ENCODE measurements at regions not wholly inside any gene's neighbourhood (a gene's known extent, or its start where the extent isn't known, plus 50 kb on each side); places are given as distances from the start of the nearest gene placed in this dataset.

- H3K27me3 ChIP-seq: no peaks in the 10 kb centered on the region
- no peaks in the 10 kb centered on the region for H4K20me1 ChIP-seq (ENCODE audit: insufficient read depth, poor library complexity, severe bottlenecking)
- H3K4me3 ChIP-seq: no peak overlapping the region
- H2AFZ ChIP-seq: no peak overlapping the region
- no peaks in the 10 kb centered on the region for H3K9me2 ChIP-seq (replicated peaks; ENCODE audit: insufficient read depth)
- DNase-seq (ENCODE audit: low spot score): no peak
- no peak for TF ChIP-seq EZH2 (IDR thresholded peaks at IDR 0.05; ENCODE audit: borderline replicate concordance)
- TF ChIP-seq EZH2phosphoT487 (IDR thresholded peaks at IDR 0.05; ENCODE audit: low read depth, severe bottlenecking, unreplicated experiment): no peak
- no peak for TF ChIP-seq CTCF (IDR thresholded peaks at IDR 0.05; ENCODE audit: poor library complexity)
- H3K9me3 ChIP-seq (ENCODE audit: low read depth): no peaks in the 10 kb centered on the region
- WGBS (ENCODE audit: low lambda C conversion rate, missing lambda C conversion rate): 54% methylated on average over 5 of the region's 5 CpGs
- no peaks in the 10 kb centered on the region for H3K4me1 ChIP-seq (ENCODE audit: insufficient read depth)
- no peaks in the 10 kb centered on the region for H3K36me3 ChIP-seq (replicated peaks; ENCODE audit: insufficient read depth, low read depth)
- no peaks in the 10 kb centered on the region for H3K79me2 ChIP-seq
- no peak overlapping the region for H3K4me2 ChIP-seq
- no peak overlapping the region for H3K27ac ChIP-seq
Observed at GRCh38 chr3:43926055-43926454, 235.3 kb downstream of the ABHD5 start.

GRCh38 chr3:43932921-43933320, 242.2 kb downstream of the ABHD5 start:
- no peaks in the 10 kb centered on the region for H3K36me3 ChIP-seq (replicated peaks; ENCODE audit: insufficient read depth, low read depth)
- peak; percentile 19 for DNase-seq (ENCODE audit: low spot score)
- H3K27me3 ChIP-seq: no peaks in the 10 kb centered on the region
- no peak overlapping the region for H2AFZ ChIP-seq
- H3K79me2 ChIP-seq: no peaks in the 10 kb centered on the region
- no peaks in the 10 kb centered on the region for H3K9me3 ChIP-seq (ENCODE audit: low read depth)
- H4K20me1 ChIP-seq (ENCODE audit: insufficient read depth, poor library complexity, severe bottlenecking): no peaks in the 10 kb centered on the region
- no peaks in the 10 kb centered on the region for H3K4me1 ChIP-seq (ENCODE audit: insufficient read depth)
- no peak overlapping the region for H3K27ac ChIP-seq
- H3K9me2 ChIP-seq (replicated peaks; ENCODE audit: insufficient read depth): no peaks in the 10 kb centered on the region
- 60% methylated on average over 3 of the region's 3 CpGs for WGBS (ENCODE audit: low lambda C conversion rate, missing lambda C conversion rate)
- no peak for TF ChIP-seq EZH2phosphoT487 (IDR thresholded peaks at IDR 0.05; ENCODE audit: low read depth, severe bottlenecking, unreplicated experiment)
- no peak for TF ChIP-seq EZH2 (IDR thresholded peaks at IDR 0.05; ENCODE audit: borderline replicate concordance)
- no peak for TF ChIP-seq CTCF (IDR thresholded peaks at IDR 0.05; ENCODE audit: poor library complexity)
- H3K4me2 ChIP-seq: no peak overlapping the region
- H3K4me3 ChIP-seq: no peak overlapping the region

GRCh38 chr3:43948013-43948412, 257.3 kb downstream of the ABHD5 start:
- no peaks in the 10 kb centered on the region for H3K79me2 ChIP-seq
- no peaks in the 10 kb centered on the region for H3K9me2 ChIP-seq (replicated peaks; ENCODE audit: insufficient read depth)
- no peaks in the 10 kb centered on the region for H4K20me1 ChIP-seq (ENCODE audit: insufficient read depth, poor library complexity, severe bottlenecking)
- no peak overlapping the region for H3K27ac ChIP-seq
- no peaks in the 10 kb centered on the region for H3K36me3 ChIP-seq (replicated peaks; ENCODE audit: insufficient read depth, low read depth)
- H3K4me1 ChIP-seq (ENCODE audit: insufficient read depth): no peaks in the 10 kb centered on the region
- WGBS (ENCODE audit: low lambda C conversion rate, missing lambda C conversion rate): 85% methylated on average over 5 of the region's 5 CpGs
- H2AFZ ChIP-seq: no peak overlapping the region
- DNase-seq (ENCODE audit: low spot score): no peak
- TF ChIP-seq EZH2phosphoT487 (IDR thresholded peaks at IDR 0.05; ENCODE audit: low read depth, severe bottlenecking, unreplicated experiment) (no peak), CTCF (IDR thresholded peaks at IDR 0.05; ENCODE audit: poor library complexity) (no peak), EZH2 (IDR thresholded peaks at IDR 0.05; ENCODE audit: borderline replicate concordance) (no peak)
- peaks cover 8% of the 10 kb centered on the region for H3K27me3 ChIP-seq
- H3K4me2 ChIP-seq: no peak overlapping the region
- H3K4me3 ChIP-seq: no peak overlapping the region
- no peaks in the 10 kb centered on the region for H3K9me3 ChIP-seq (ENCODE audit: low read depth)

- WGBS (ENCODE audit: low lambda C conversion rate, missing lambda C conversion rate): 87% methylated on average over 6 of the region's 6 CpGs
- no peak overlapping the region for H3K4me2 ChIP-seq
- TF ChIP-seq EZH2phosphoT487 (IDR thresholded peaks at IDR 0.05; ENCODE audit: low read depth, severe bottlenecking, unreplicated experiment) (no peak), CTCF (IDR thresholded peaks at IDR 0.05; ENCODE audit: poor library complexity) (no peak), EZH2 (IDR thresholded peaks at IDR 0.05; ENCODE audit: borderline replicate concordance) (no peak)
- no peaks in the 10 kb centered on the region for H3K36me3 ChIP-seq (replicated peaks; ENCODE audit: insufficient read depth, low read depth)
- no peak overlapping the region for H2AFZ ChIP-seq
- no peak for DNase-seq (ENCODE audit: low spot score)
- H3K79me2 ChIP-seq: no peaks in the 10 kb centered on the region
- no peaks in the 10 kb centered on the region for H3K9me3 ChIP-seq (ENCODE audit: low read depth)
- H3K4me3 ChIP-seq: no peak overlapping the region
- no peak overlapping the region for H3K27ac ChIP-seq
- no peaks in the 10 kb centered on the region for H3K9me2 ChIP-seq (replicated peaks; ENCODE audit: insufficient read depth)
- H3K4me1 ChIP-seq (ENCODE audit: insufficient read depth): peaks cover 7% of the 10 kb centered on the region
- no peaks in the 10 kb centered on the region for H4K20me1 ChIP-seq (ENCODE audit: insufficient read depth, poor library complexity, severe bottlenecking)
- peaks cover 8% of the 10 kb centered on the region for H3K27me3 ChIP-seq
Observed at GRCh38 chr3:43949594-43949993, 258.9 kb downstream of the ABHD5 start.

All from hepatocyte (in vitro differentiated cells).